ENCODE measurements at regions not wholly inside any gene's neighbourhood (a gene's known extent, or its start where the extent isn't known, plus 50 kb on each side); places are given as distances from the start of the nearest gene placed in this dataset.

DNA sequence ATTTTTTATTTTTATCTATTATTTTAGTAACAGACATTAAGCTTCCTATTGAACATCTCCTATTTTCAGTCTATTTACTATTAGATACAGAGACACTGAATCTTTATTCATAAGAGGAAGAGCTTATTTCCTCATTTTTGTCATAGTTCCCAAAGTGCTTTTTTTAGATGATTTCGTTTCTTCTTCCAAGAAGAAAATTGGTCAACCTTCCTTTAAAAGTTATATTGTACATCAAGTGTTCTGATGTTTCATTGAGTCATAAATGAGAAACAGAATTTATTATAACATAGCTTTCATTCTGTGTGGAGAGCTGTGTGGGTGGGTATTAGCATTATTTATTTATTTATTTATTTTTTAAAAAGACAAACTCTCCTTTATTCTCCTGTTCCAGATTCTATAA, 50.6 kb upstream of the BACH1 start:
- no peak for DNase-seq
- in situ Hi-C loops (cut with MboI; ENCODE audit: low pct_unique_long_range_greater_than_20kb, low sequenced_read_pairs), result no loop called here
